ENCODE measurements at regions not wholly inside any gene's neighbourhood (a gene's known extent, or its start where the extent isn't known, plus 50 kb on each side); places are given as distances from the start of the nearest gene placed in this dataset.
A peak's percentile ranks its signal among the peaks of the same experiment; 100 is the strongest.

- DNase-seq (ENCODE audit: low spot score): no peak
Observed at GRCh38 chr20:11212272-11212671, 538.5 kb upstream of the JAG1 start.

DNA sequence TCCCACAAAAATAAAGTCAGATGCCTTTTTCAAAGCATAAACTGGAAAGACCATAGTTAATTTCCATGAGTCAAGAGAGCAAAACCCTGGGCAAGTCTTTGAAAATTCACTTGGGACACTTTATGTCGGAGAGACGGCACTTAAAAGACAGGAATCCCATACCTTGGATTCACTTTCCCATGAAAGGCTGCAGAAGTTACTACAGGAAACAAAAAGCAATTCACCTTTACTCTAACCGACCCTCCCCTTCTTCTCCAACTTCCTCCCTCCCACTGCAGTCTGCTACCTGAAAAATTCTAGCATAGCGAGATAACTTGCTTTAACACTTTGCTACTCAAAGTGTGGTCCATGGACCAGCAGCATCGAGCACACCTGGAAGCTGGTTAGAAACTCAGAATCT, 539.1 kb upstream of the JAG1 start:
- DNase-seq (ENCODE audit: low spot score): no peak

- no peak for DNase-seq (ENCODE audit: low spot score)
Observed at GRCh38 chr20:11214256-11214840, 540.5 kb upstream of the JAG1 start.

- no peak for DNase-seq (ENCODE audit: low spot score)
Observed at GRCh38 chr20:11216451-11217314, 542.9 kb upstream of the JAG1 start.

DNA sequence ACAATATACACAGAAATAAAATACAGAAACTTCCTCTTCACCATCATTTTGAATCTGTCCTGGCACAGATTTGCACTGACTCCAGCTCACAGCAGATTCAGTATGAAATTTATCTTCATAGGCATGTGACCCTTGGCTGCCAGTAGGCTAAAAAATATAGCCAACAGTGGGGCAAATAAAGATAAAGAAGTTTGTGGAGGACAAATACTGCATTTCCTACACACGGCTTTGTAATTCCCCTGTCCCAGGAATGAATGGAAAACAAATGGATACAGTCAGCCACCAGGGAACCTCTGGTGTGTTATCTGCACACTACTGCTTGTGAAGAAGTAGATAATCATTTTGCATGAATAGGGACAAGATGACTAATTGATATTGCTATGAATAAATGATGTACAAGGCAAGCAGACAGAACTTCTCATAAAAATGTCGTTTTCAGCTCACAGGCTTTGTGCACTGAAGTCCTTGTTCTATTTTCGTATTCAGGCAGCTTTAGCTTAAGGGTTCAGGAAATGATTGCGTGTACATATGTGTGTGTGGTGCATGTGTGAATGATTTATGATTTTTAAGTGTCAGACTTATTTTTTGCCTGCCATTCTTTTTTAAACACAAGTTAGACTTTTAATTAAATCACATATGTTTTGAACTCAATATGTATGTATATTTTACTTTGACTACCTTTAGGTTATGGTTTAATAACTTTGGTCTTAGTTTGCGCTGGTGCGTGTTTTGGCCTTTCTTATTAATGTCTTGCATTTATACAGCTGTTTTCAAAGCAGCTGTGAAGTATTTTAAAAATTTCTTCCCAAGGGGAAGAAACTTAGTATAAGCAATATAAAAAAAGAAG, 543.8 kb upstream of the JAG1 start:
- no peak for DNase-seq (ENCODE audit: low spot score)

GRCh38 chr20:11218173-11218680, 544.4 kb upstream of the JAG1 start:
- DNase-seq (ENCODE audit: low spot score): no peak

GRCh38 chr20:11219192-11219591, 545.4 kb upstream of the JAG1 start:
- no peak for DNase-seq (ENCODE audit: low spot score)

- DNase-seq (ENCODE audit: low spot score): no peak
Observed at GRCh38 chr20:11221046-11221445, 547.2 kb upstream of the JAG1 start.

DNA sequence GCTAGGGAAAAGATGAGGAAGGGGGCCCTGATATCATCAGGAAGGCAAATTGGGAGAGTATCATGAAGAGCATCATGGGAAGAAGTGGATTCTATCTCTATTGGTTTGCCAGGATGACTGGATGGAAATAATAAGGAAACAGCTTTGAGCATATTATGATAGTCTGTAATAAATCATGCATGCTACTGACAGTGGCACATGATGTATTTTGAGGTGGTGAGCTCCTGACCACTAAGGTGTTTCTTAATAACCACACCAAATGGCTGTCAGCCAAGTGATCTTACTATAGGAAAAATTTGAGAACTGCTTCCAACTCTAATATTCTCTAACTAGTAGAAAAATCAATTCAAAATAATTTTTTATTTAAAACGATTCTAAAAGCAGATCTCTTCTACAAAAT, 548.4 kb upstream of the JAG1 start:
- no peak for DNase-seq (ENCODE audit: low spot score)

DNA sequence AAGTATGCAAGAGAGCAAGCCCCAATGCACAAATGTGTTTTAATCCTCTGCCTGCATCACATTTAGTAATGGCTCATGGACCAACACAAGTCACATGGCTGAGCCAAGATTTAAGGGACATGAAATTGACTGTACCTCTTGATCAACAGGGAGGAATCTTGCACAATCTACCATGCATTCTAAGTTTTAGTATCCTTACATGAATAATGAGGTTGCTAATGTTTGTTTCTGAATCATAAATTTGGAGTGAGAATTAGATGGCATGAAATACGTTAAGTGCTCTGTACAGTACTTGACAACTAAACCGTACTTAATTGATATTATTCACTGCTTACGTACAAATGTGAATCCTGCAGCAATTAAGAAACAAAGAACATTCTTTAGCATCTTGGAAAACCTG, 553.8 kb upstream of the JAG1 start:
- DNase-seq (ENCODE audit: low spot score): no peak

DNA sequence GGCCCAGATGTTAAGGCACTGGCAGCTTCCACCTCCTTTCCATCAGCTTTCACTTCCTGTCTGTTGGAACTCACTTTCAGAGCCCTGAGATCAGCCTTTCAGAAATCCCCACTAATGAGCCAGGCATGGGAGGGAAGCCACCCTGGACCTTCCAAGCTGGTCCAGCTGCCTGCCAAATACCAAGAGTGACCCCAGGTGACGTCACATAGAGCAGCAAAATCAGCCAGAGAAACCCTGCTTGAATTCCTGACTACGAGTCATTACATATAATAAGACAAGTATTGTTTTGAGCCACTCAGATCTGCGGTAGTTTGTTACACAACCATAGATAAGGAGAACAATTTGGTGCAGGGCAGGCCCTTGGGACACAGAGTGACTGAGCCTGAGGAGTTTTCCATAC, 556.0 kb upstream of the JAG1 start:
- peak; percentile 38 for DNase-seq (ENCODE audit: low spot score)

- DNase-seq (ENCODE audit: low spot score): no peak
Observed at GRCh38 chr20:11230999-11231398, 557.2 kb upstream of the JAG1 start.

- DNase-seq (ENCODE audit: low spot score): peak; percentile 73
Observed at GRCh38 chr20:11231742-11232648, 558.2 kb upstream of the JAG1 start.

GRCh38 chr20:11232896-11233295, 559.1 kb upstream of the JAG1 start:
- DNase-seq (ENCODE audit: low spot score): no peak

GRCh38 chr20:11234181-11234580, 560.4 kb upstream of the JAG1 start:
- peak; percentile 41 for DNase-seq (ENCODE audit: low spot score)

GRCh38 chr20:11234608-11235007, 560.8 kb upstream of the JAG1 start:
- no peak for DNase-seq (ENCODE audit: low spot score)

- no peak for DNase-seq (ENCODE audit: low spot score)
Observed at GRCh38 chr20:11235058-11235457, 561.3 kb upstream of the JAG1 start.

DNA sequence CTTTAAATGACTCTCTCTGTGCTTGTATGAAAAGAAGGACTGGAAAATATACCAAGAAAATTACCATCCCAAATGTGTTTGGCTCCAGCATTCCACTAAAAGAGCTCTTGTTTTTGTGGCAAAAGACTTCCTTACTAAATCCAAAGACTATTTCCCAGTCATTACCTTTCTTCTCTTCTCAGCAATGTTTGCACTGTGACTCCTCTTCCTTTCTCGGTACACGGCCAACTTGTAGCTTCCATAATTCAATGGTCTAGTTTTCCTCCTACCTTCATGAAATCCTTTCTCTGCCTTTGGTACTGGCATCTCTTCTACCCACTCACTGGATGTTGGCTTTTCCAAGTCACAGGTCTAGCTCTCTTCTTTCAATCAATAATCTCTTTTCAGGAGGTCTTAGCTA, 568.5 kb upstream of the JAG1 start:
- no peak for DNase-seq (ENCODE audit: low spot score)

DNA sequence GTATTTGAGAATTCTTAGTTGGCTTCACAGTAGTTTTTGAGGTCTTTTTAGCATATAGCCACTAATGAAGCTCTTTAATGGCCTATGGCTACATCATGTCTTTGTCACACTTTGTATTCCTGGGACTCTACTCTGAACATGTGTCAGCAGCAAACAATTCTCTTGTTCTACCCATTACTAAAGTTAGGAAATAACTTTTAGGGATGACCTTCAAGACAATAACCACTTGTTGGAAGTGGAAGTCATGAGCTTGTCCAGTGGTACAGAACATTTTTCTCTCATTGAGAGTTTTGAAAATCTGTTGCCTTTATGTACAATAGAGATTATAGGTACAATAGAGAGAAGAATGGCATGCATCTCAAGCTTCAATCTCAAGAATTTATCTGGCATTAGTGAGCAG, 571.6 kb upstream of the JAG1 start:
- DNase-seq (ENCODE audit: low spot score): no peak

DNA sequence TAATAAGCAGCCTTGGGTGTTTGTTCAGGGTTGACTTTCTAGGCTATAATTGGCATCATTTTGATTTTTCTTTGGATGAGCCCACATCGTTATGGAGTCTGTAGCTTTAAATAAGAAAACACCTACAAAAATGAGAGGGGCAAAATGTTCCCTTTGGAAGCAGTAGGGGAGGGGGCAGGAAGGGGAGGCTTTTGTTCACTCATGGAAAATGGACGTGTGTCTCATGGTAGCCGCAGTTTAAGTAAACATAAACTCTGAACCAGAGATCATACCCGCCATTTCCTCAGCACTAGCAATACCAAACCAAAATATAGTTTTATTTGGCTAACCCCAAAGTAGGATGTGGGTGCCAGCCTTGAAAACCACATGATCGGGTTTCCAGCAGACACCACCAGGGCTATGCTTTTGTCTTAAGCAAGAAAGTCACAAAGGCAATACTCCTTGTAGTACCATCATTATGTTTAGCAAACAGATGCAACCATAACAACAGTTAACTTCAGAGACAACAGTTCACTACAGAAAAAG, 572.5 kb upstream of the JAG1 start:
- DNase-seq (ENCODE audit: low spot score): no peak

Measured in pons (tissue), 1 donor.